ENCODE measurements at regions not wholly inside any gene's neighbourhood (a gene's known extent, or its start where the extent isn't known, plus 50 kb on each side); places are given as distances from the start of the nearest gene placed in this dataset.

- intact Hi-C loops (cut with micrococcal nuclease): no loop called here
- H3K36me3 ChIP-seq (replicated peaks in 1 of 2; ENCODE audit: control extremely low read depth in 1 of 2, control insufficient read depth in 1 of 2, extremely low read depth in 1 of 2, insufficient read depth in 2 of 2, low read length in 1 of 2): no peaks in the 10 kb centered on the region
- H3K4me1 ChIP-seq (ENCODE audit: control insufficient read depth in 2 of 2, insufficient read depth in 2 of 2, low read length in 2 of 2): peaks cover 0 to 8% of the 10 kb centered on the region in 2 donors
- H3K9ac ChIP-seq (ENCODE audit: low read length): no peak overlapping the region
- no peaks in the 10 kb centered on the region for H4K20me1 ChIP-seq (ENCODE audit: control insufficient read depth, insufficient read depth, low read length, poor library complexity, severe bottlenecking)
- no peak overlapping the region for H3K4me3 ChIP-seq (ENCODE audit: control extremely low read depth in 1 of 5, extremely low read depth in 1 of 5, insufficient read depth in 1 of 5, low read depth in 2 of 5, low read length in 4 of 5)
- H3K27me3 ChIP-seq (replicated peaks in 1 of 4; ENCODE audit: control extremely low read depth in 1 of 4, control insufficient read depth in 3 of 4, insufficient read depth in 4 of 4, low read length in 3 of 4): no peaks in the 10 kb centered on the region
- CTCF ChIA-PET: no interaction called here
- no peaks in the 10 kb centered on the region for H3K9me3 Mint-ChIP-seq (ENCODE audit: insufficient read depth)
- no CpG with 5 or more reads among the region's 1 CpG for WGBS (ENCODE audit: insufficient coverage)
- no peak for TF ChIP-seq EZH2 (IDR thresholded peaks at IDR 0.05; ENCODE audit: borderline replicate concordance, insufficient read depth, low read depth, low read length, poor library complexity, severe bottlenecking)
- TF ChIP-seq, protein P1, sequence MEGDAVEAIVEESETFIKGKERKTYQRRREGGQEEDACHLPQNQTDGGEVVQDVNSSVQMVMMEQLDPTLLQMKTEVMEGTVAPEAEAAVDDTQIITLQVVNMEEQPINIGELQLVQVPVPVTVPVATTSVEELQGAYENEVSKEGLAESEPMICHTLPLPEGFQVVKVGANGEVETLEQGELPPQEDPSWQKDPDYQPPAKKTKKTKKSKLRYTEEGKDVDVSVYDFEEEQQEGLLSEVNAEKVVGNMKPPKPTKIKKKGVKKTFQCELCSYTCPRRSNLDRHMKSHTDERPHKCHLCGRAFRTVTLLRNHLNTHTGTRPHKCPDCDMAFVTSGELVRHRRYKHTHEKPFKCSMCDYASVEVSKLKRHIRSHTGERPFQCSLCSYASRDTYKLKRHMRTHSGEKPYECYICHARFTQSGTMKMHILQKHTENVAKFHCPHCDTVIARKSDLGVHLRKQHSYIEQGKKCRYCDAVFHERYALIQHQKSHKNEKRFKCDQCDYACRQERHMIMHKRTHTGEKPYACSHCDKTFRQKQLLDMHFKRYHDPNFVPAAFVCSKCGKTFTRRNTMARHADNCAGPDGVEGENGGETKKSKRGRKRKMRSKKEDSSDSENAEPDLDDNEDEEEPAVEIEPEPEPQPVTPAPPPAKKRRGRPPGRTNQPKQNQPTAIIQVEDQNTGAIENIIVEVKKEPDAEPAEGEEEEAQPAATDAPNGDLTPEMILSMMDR (IDR thresholded peaks at IDR 0.05): no peak
- H3K27ac Mint-ChIP-seq: no peak overlapping the region
- no peak overlapping the region for H3K27ac ChIP-seq (ENCODE audit: low read length in 2 of 2)
- ATAC-seq (ENCODE audit: low read depth) (no peak), DNase-seq (no peak)
- peaks cover 17% of the 10 kb centered on the region for H3K4me1 Mint-ChIP-seq
- POLR2A ChIA-PET: no interaction called here
- H3K4me2 ChIP-seq (replicated peaks; ENCODE audit: low read depth, low read length, poor library complexity, severe bottlenecking): no peak overlapping the region
- no peak overlapping the region for H3K4me3 Mint-ChIP-seq
- H3K27me3 Mint-ChIP-seq: no peaks in the 10 kb centered on the region
- H2AFZ ChIP-seq (ENCODE audit: insufficient read depth, low read depth, low read length, poor library complexity, severe bottlenecking): no peak overlapping the region
- H3K79me2 ChIP-seq (ENCODE audit: control insufficient read depth, insufficient read depth, low read length): no peaks in the 10 kb centered on the region
- no peaks in the 10 kb centered on the region for H3K9me3 ChIP-seq (ENCODE audit: control extremely low read depth in 1 of 3, control insufficient read depth in 2 of 3, insufficient read depth in 1 of 3, low read length in 2 of 3)
Observed at GRCh38 chr2:60044484-60044883, 509.0 kb downstream of the BCL11A start.

- Histone ChIP-seq H3K9me3 (ENCODE audit: control extremely low read depth in 1 of 3, control insufficient read depth in 2 of 3, insufficient read depth in 1 of 3, low read length in 2 of 3) (no peaks in the 10 kb centered on the region), H3K4me2 (replicated peaks; ENCODE audit: low read depth, low read length, poor library complexity, severe bottlenecking) (no peak overlapping the region), H3K9ac (ENCODE audit: low read length) (no peak overlapping the region), H3K27ac (ENCODE audit: low read length in 2 of 2) (no peak overlapping the region), H3K27me3 (replicated peaks in 1 of 4; ENCODE audit: control extremely low read depth in 1 of 4, control insufficient read depth in 3 of 4, insufficient read depth in 4 of 4, low read length in 3 of 4) (no peaks in the 10 kb centered on the region), H4K20me1 (ENCODE audit: control insufficient read depth, insufficient read depth, low read length, poor library complexity, severe bottlenecking) (no peaks in the 10 kb centered on the region), H2AFZ (ENCODE audit: insufficient read depth, low read depth, low read length, poor library complexity, severe bottlenecking) (no peak overlapping the region), H3K79me2 (ENCODE audit: control insufficient read depth, insufficient read depth, low read length) (no peaks in the 10 kb centered on the region), H3K36me3 (replicated peaks in 1 of 2; ENCODE audit: control extremely low read depth in 1 of 2, control insufficient read depth in 1 of 2, extremely low read depth in 1 of 2, insufficient read depth in 2 of 2, low read length in 1 of 2) (no peaks in the 10 kb centered on the region), H3K4me3 (ENCODE audit: control extremely low read depth in 1 of 5, extremely low read depth in 1 of 5, insufficient read depth in 1 of 5, low read depth in 2 of 5, low read length in 4 of 5) (no peak overlapping the region), H3K4me1 (ENCODE audit: control insufficient read depth in 2 of 2, insufficient read depth in 2 of 2, low read length in 2 of 2) (peaks cover 0 to 8% of the 10 kb centered on the region in 2 donors)
- Mint-ChIP-seq H3K4me3 (no peak overlapping the region), H3K27ac (no peak overlapping the region), H3K4me1 (peaks cover 20% of the 10 kb centered on the region), H3K27me3 (no peaks in the 10 kb centered on the region), H3K9me3 (ENCODE audit: insufficient read depth) (peaks cover 3% of the 10 kb centered on the region)
- ChIA-PET CTCF (interaction anchor here (0.7 kb wide), 1 partner anchor 628 kb away, joined by 3 read pairs; no protein-coding TSS in a partner anchor), POLR2A (interaction anchor here (0.6 kb wide), 1 partner anchor 9 kb away, joined by 4 read pairs; no protein-coding TSS in a partner anchor)
- no peak for ATAC-seq (ENCODE audit: low read depth)
- no peak for TF ChIP-seq EZH2 (IDR thresholded peaks at IDR 0.05; ENCODE audit: borderline replicate concordance, insufficient read depth, low read depth, low read length, poor library complexity, severe bottlenecking)
- TF ChIP-seq, protein P1 (IDR thresholded peaks at IDR 0.05): no peak
- no peak for DNase-seq
- intact Hi-C loops (cut with micrococcal nuclease): no loop called here
- 100% methylated on average over 2 of the region's 3 CpGs for WGBS (ENCODE audit: insufficient coverage)
Observed at GRCh38 chr2:60042023-60042422, 511.4 kb downstream of the BCL11A start.
